HG02798 (cell line): ENCODE measurements at regions not wholly inside any gene's neighbourhood (a gene's known extent, or its start where the extent isn't known, plus 50 kb on each side); places are given as distances from the start of the nearest gene placed in this dataset.
A peak's percentile ranks its signal among the peaks of the same experiment; 100 is the strongest.

Source experiments
- ATAC-seq: cut with Tn5 transposase; IDR thresholded peaks from one replicate; pipeline ENCODE4 v1.9.1; 2021; ENCODE audit warnings: mild to moderate bottlenecking; ENCODE audit not compliant: unreplicated experiment, poor library complexity

- ATAC-seq, result no peak
Observed at GRCh38 chr7:124692425-124692824, 73.2 kb downstream of the GPR37 start.

DNA sequence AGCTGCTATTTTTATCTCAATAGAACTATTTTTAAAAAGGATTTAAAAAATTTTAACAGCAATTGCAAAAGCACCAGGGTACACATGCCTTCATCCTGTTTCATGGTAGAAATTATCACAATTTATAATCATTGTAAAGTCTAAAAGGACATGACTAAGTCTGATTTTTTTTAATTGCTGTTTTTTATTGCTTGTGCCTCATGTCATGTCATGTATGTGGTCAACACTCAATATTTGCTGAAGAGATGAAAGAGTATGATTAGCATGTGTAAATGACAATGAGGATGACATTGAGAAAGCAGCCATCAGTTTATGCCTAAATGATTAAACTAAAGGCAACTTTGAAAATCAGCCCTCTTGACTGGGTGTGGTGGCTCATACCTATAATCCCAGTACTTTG, 74.8 kb downstream of the GPR37 start:
- no peak for ATAC-seq

DNA sequence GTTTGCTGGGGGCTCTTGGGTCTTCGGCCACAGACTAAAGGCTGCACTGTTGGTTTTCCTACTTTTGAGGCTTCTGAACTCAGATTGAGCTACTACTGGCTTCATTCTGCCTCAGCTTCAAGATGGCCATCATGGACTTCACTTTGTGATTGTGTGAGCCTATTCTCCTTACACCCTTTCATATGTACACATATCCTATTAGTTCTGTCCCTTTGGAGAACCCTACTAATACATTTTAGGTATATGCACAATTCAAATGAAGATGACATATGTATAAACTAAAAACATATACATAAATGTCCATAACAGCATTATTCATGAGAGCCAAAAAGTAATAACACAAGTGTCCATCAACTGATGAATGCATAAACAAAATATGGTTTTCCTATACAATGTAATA, 75.7 kb downstream of the GPR37 start:
- ATAC-seq, result no peak

DNA sequence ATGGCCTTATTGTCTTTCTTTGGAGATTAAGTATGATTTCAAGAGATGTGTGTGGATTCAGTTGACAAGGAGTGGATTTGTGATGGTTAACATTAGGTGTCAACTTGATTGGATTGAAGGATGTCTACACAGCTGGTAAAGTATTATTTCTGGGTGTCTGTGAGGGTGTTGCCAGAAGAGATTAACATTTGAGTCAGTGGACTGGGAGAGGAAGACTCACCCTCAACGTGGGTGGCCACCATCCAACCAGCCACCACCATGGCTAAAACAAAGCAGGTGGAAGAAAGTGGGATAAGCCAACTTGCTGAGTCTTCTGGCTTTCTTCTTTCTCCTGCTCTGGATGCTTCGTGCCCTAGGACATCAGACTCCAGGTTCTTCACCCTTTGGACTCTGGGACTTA, 76.1 kb downstream of the GPR37 start:
- no peak for ATAC-seq

DNA sequence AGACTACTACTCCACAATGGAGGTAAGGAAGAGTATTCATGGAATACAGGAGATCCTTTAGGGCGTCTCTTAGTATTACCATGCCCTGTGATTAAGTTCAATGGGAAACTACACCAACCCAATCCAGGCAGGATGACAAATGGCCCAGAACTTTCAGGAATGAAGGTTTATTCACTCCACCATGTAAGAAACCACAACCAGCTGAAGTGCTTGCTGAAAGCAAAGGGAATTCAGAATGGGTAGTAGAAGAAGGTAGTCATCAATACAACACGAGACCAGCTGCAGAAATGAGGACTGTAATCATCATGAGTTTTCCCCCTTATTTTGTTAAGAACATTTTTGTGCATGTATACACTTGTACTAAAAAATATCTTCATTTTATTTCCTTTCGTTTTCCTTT, 76.6 kb downstream of the GPR37 start:
- ATAC-seq, result no peak

DNA sequence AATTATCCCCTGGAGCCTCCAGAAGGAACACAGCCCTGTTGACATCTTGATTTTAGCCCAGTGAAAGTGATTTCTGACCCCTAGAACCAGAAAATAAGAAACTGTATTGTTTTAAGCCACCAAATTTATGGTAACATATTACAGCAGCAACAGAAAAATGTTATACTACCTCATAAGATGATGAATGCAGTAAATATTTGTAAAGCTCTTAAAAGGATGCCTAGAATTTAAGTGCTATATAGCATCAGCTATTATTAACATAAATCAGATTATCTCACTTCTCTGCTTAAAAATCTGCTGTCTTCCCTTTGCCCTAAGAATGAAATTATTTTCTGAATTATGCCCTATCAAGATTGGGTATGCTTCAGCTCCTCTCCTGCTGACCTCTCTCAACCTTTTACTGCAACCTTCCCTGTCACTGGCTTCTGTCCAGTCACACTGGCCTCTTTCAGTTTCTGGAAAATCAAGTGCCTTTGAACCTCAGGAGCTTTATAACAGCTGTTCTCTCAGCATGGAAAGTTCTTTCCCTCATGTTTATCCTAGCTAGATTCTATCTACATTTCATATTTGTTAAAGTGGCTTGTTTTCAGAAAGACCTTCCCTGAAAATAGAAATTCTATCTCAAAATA, 78.9 kb downstream of the GPR37 start:
- ATAC-seq, result no peak

DNA sequence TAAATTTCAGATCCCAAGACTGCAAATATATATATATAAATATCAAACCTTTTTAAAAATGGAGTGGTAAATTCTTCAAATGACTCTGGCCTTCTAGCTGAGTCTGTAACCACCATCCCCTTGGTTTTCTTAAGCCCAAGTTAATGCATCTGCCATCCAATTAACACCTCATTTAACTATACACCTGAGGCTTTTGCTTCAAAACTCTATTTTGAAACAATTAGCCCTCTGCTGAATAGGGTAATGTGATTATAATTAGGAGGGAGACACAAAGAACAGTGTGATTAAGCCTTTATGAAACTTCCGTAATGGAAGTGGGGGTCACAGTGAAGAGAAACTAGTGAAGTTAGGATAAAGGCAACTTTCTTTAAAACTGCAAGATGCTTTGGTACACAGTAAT, 83.6 kb downstream of the GPR37 start:
- no peak for ATAC-seq

GRCh38 chr7:124680304-124680703, 85.3 kb downstream of the GPR37 start:
- no peak for ATAC-seq

DNA sequence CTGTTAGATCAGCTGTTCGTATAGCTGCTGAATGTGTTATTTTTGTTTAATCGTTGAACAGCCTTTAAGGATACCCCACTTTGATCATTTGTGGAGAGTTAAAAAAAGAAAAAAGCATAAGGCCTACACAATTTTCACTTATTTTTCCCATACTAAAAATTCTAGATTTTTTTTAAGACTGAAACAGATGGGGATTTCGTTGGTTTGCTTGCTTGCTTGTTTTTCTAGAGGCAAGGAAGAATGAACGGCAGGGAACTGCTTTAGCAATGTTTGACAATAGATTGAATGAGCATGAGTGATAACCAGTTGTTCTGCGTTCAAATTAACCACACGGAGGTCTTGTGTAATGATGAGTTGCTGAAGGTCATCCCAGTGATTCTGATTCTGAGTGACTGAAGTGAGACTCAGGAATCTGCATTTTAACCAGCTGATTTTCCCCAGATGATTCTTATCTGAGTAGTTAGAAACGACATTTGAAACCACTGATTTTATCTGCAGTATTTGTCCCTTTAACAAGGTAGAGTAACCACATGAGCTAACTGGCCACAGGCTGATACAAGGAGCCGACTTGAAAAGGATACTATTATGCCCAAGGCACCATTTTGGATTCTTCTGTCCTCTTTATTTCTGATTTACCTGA, 85.9 kb downstream of the GPR37 start:
- no peak for ATAC-seq

GRCh38 chr7:124679146-124679545, 86.4 kb downstream of the GPR37 start:
- no peak for ATAC-seq

- ATAC-seq, result no peak
Observed at GRCh38 chr7:124674451-124674850, 91.1 kb downstream of the GPR37 start.

- no peak for ATAC-seq
Observed at GRCh38 chr7:124672011-124672410, 93.6 kb downstream of the GPR37 start.

- no peak for ATAC-seq
Observed at GRCh38 chr7:124667312-124668153, 98.1 kb downstream of the GPR37 start.

GRCh38 chr7:124662937-124663336, 102.7 kb downstream of the GPR37 start:
- ATAC-seq, result no peak

DNA sequence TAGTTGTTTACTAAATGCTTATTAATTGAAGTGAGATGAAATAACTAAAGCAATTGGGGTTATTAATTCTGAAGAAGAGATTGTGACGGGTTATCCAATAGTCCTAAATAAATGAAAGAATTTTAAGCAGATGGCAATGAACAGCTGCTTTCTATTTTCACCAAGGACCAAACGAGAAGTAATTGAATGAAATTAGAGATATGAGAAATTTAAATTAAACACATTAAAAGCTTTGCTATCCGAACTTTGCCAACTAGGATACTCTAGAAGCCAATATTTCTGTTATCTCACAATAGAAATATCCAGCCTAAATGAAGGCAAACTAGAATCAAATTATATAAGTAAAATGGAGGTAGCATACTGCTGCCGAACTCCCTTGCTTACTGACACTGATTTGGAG, 103.2 kb downstream of the GPR37 start:
- no peak for ATAC-seq

GRCh38 chr7:124655990-124656389, 109.6 kb downstream of the GPR37 start:
- no peak for ATAC-seq

DNA sequence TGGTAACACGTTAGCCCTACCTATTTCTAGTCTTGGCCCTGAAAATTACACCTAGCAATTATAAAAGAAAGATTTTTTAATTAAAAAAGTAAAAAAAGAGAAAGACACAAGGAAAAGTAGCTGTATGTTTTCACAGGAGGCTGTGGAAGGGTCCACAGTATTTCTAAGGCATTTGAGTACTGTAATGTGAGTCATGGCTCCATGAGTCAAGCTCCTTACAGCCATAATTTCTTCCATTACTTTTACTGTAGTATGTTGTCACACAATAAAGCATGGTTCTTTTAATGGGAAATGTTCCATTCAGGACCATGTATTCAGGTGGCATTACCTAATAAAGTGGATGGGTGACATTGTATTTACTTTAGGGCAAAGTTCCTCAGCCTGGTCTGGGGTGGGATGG, 113.4 kb downstream of the GPR37 start:
- no peak for ATAC-seq

DNA sequence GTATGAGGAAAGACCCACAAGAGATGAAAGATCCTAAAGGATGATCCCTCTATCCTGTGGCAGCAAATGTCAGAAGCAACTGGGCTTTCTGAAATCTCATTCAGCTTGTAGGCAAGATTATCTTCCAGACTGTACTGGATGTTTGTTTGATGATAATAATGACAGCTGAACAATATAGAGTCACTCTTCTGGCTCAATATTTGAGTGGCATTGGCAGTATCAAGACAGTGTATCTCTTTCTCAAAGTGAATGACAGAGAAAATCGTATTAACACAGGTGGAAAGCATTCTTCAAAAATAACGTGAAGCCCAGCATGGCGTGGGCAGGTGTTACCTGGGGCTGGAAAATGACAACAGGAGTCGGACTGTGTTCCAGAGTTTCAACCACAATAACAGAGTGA, 114.5 kb downstream of the GPR37 start:
- ATAC-seq, result no peak

DNA sequence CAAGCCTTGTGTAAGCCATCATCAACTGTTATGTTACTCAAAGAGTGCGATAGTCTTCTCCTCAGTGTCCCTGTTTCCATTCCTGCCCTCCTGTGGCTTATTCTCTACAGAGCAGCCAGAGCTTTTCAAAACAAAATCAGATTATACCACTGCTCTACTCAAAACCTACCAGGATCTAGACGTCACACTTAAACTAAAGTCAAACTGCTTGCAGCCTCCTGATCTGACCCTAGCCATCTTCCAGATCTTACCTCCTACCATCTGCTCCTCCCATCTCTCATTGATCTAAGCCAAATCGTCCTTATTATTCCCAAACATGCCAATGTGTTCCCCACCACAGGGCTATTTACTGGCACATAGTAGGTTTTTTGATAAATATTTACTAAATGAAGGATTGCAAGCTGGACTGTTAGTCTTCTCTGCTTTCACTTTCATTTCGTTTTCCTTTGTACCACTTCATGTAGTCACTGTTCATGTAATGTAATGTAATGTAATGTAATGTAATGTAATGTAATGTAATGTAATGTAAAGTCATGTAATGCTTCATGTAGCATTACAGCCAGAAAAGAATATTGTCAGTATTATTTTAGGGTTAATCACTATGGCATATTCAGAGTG, 116.1 kb downstream of the GPR37 start:
- peak; percentile 48 for ATAC-seq

DNA sequence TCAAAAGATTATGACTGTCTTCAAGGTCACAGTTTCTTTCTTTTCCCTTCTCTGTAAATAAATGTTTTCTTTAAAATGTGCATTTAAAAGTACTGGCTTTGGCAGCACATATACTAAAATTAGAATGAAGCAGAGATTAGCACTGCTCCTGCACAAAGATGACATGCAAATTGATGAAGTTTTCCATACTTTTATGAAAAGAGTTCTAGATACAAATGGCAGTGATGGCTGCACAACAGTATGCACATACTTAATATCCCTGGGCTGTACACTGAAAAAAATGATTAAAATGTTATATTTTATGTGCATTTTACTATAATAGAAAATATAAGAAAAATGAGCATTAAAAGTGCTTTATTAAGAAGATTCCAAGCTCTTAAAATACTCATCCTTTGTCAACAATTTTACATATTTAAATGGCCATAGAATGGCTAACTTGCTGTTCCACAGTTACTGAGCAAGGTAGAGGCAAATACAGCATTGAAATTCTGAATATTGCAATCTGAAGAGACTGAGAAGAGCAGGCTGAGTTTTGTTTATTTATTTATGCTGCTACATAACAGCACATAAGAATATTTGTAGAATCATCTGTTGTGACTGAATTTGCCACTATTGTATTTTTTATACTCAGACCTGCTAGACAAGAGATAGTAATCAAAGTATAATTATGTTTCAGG, 117.8 kb downstream of the GPR37 start:
- no peak for ATAC-seq

DNA sequence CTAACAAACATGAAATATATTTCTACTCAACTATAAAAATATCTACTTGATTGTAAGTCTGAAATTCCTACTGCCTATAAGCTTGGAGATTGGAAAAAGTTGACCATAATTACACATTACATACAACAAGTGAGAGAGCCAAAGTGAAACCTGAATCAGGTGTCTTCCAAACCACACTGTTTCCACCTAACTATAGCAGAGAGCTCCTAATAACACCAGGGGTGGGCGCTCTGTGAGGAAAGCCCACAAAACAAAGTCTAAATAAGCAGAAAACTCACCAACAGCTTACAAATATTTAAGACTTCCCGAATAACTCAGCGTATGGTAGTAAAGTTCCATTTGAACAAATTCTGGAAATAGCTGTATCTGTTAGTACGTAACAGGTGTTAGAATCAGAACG, 119.9 kb downstream of the GPR37 start:
- no peak for ATAC-seq
